NCI-H2227 treated with DMSO at 0.1 percent for 48 hours (cell line): ENCODE measurements at regions not wholly inside any gene's neighbourhood (a gene's known extent, or its start where the extent isn't known, plus 50 kb on each side); places are given as distances from the start of the nearest gene placed in this dataset.
"Not testable (repeated sequence)": the region's sequence is repeated elsewhere in the genome, so short reads cannot be mapped to it uniquely, and the experiment has no call there.

Experiments
- DNase-seq: peaks from one replicate; lab custom pipeline; 2025; lab: John Stamatoyannopoulos, UW

DNA sequence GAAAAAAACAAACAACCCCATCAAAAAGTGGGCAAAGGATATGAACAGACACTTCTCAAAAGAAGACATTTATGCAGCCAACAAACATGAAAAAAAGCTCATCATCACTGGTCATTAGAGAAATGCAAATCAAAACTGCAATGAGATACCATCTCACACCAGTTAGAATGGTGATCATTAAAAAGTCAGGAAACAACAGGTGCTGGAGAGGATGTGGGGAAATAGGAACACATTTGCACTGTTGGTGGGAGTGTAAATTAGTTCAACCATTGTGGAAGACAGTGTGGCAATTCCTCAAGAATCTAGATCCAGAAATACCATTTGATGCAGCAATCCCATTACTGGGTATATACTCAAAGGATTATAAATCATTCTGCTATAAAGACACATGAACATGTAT, 85.5 kb upstream of the WSB1 start:
- DNase-seq, result not testable (repeated sequence)

DNA sequence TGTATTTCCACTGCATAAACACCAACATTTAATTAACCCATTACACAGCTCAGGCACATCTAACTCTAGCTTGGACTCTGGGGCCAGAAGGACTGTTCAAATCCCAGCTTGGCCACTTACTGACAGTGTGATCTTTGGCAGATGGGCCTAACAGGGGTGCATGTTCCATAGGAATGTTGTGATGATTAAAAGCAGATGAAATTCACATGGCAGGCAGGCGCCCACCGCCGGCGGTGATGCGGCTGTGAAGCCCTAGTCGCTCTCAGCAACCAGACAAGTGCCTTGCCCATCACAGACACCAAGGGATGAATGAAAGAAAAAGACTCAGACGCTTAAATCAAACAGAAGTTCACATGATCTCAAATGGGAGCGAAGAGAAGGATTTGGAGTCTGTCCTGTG, 84.6 kb upstream of the WSB1 start:
- no peak for DNase-seq

DNA sequence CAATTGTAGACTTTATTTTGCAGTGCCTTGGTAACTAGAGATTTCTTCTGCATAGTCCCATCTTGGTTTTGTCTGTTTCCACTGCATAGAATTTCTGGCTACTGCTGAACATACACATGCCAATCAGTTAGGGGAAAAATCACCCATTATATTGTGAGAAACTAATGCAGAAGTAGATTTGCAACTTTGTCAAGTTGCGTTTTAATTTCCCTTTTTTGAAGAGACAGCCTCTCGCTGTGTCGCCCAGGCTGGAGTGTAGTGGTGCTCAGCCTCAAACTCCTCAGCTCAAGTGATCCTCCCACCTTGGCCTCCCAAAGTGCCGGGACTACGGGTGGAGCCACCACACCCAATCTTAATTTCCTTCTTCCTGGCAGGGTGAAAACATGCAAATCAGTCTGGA, 83.1 kb upstream of the WSB1 start:
- not testable (repeated sequence) for DNase-seq

DNA sequence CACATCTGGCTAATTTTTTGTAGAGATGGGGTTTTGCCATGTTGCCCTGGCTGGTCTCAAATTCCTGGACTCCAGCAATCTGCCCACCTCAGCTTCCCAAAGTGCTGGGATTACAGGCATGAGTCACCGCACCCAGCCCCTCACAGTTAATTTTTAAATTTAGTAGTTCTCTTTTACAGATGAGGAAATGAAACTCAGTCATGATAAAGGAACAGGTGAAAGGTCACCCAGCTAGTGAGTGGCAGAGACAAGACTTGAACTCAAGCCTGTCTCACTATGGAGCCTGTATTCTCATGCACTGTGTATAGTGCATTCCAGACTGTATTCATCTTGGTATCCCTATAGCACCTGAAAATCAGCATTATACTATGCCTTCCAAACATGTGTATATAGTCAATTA, 77.1 kb upstream of the WSB1 start:
- DNase-seq, result no peak

DNA sequence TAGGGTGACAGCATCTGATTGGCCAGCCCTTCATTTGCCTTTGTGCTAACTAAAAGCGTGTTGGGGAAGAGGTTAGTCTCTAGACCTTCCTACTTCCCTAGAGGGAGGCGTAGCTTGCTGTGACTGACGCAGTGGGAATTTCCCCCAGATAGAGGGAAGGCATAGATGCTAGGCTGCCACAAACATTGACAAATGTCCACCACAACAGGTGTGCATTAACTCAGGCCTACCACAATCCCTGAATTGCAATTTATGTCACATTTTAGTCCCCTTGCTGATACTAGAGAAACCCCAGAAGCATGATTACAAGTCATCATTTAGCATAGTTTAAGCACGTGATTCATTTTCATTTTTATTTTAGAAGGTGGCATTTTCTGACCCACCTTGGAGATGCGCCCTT, 76.3 kb upstream of the WSB1 start:
- no peak for DNase-seq

DNA sequence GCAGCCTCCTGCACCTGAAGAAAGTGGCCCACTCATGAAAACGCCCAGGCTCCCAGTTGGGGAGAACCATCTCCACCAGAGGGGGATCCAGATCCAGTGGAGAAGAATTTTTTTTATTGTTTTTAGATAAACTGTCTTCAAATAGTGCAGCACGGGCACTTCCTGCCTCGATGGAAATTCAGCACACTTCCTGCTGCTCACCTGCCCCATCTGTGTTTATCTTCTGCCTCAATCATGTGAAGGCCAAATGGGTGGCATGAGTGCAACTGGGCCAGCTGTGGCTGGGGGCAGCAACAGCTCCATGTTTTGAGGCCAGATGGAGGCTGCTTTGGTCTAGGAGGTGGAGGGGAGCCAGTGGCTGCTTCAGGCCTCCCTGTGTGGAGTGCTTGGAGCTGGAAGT, 75.9 kb upstream of the WSB1 start:
- no peak for DNase-seq

DNA sequence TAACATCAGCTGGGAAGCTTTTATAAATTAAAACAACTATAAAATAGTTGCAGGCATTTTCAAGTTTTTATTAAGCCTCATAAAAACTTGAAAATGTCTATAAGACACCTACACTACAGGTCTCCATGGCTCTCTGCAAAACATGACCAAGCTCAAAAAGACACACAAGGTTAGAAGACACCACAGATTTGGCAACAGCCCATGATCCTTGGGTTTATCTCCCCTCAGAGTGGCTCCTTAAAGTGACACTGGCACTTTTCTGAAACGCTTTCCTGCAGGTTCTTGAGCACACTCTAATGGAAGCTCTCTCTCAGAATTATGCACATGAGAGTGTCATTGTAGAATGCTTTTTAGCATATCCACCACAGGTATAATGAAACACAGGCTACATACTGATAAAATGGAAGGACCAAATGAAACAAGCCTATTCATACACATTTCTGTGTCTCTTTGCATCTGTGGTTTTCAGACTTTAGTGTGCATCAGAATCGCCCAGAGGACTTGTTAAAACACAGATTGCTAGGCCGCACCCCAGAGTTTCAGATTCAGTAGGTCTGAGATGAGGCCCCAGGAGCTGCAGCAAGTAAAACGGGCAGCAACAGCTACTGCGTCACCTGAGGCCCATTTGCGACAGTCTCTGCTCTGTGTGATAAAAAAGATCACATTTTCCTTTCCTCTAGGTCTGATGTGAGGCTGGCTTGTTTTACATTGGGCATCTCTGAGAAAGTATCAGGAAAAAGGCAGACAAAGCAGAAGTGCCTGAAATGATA, 75.0 kb upstream of the WSB1 start:
- no peak for DNase-seq

DNA sequence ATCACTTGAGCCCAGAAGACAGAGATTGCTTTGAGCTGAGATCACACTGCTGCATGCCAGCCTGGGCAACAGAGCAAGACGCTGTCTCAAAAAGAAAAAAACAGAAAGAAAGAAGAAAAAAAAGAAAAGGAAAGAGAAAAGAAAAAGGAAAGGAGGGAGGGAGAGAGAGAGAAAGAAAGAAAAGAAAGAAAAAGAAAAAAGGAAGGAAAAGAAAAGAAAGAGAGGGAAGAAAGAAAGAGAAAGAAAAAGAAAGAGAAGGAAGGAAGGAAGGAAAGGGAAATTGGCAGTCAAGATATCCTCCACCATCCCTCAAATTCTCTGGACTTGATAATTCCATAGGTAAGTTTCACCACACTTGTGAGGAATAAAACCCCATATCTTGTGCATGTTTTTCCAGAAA, 71.4 kb upstream of the WSB1 start:
- no peak for DNase-seq

DNA sequence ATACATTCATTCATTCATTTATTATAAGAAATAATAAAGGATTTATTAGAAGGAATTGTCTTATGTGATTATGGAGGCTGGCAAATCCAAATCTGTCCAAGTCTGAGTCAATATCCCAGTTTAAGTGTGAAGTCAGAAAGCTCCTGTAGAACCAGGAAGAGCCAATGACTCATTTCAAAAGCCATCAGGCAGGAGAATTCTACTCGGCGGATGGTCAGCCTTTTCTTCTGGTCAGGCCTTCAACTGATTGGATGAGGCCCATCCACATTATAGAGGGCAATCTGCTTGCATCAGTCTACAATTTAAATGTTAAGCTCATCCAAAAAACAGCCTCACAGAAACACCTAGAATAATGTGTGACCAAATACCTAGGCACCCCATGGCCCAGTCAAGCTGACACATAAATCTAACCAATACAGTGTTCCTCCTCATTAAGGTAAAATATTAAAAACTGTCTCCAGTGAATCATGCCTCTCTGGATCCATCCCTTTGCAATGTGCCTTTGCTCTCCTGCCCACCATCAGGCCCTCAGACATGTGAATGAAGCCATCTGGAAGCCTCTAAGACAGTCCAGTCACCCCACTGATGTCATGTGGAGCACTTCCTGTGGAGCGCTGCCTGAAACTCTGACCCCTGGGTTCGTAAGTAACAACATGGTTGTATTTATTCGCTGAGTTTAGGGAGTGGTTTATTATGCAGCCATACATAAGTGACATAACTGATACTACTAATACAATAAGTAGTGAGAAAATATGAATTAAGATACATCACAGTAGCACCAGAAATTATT, 69.2 kb upstream of the WSB1 start:
- no peak for DNase-seq

DNA sequence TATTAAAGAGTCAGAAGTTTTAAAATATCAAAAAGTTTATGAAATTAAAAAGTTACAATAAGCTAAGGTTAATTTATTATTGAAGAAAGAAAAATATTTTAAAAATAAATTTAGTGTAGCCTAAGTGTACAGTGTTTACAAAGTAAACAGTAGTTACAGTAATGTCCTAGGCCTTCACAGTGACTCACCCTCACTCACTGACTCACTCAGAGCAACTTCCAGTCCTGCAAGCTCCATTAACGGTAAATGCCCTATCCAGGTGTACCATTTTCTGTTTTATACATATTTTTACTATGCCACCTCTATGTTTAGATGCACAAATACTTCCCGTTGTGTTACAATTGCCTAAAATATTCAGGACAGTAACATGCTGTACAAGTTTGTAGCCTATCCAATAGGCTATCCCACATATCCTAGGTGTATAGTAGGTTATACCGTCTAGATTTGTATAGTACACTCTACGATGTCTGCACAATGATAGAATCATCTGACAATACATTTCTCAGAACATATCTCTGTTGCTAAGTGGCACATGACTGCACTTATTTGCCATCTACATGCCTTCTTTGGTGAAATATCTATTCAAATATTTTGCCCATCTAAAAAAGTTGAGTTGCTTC, 67.2 kb upstream of the WSB1 start:
- no peak for DNase-seq

DNA sequence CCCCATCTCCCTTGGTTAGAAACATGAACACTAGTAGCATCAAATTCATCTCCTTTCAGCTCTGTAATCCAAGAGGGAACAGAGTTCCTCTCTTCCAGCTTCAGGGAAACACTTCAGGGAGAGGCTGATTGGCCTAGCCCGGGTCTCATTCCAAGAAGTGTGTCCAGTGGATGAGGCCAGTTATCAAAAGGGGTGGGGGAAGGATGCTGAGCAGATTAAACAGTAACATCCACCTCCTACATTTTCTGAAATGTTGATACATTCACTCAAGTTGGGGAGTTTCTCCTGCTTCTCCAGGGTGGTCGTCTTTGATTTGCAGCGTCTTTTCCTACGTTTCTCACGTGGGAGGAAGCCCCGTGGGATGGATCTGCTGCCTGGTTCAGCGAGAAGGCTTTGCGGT, 62.9 kb upstream of the WSB1 start:
- no peak for DNase-seq

DNA sequence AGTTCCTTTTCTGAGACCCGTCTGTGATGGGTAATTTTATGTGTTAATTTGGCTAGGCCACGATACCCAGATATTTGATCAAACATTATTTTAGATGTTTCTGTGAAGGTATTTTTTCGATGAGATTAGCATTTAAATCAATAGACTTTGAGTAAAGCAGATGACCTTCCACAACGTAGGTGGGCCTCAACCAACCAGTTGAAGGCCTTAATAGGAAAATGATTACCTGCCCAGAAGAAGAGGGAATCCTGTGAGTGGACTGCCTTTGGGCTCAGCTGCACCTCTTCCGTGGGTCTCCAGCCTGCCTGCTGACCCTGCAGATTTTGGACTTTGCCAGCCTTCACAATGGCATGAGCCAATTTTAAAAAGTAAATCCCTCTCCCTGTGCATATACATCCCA, 61.6 kb upstream of the WSB1 start:
- no peak for DNase-seq

DNA sequence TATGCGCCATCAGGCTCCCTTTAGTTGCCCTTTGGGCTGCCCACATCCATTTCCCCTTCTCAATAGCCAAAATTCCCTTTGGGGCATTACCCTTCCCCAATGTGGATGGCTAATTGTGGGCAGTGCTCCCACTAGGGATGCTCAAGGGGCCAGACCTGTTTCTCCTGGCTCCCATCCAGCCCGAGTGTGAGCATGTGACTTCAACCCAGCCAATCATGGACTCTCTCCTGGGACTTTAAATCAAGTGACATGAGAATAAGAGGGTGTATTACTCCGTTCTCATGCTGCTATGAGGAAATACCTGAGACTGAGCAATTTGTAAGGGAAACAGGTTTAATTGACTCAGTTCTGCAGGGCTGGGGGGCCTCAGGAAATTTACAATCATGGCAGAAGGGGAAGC, 60.9 kb upstream of the WSB1 start:
- no peak for DNase-seq

DNA sequence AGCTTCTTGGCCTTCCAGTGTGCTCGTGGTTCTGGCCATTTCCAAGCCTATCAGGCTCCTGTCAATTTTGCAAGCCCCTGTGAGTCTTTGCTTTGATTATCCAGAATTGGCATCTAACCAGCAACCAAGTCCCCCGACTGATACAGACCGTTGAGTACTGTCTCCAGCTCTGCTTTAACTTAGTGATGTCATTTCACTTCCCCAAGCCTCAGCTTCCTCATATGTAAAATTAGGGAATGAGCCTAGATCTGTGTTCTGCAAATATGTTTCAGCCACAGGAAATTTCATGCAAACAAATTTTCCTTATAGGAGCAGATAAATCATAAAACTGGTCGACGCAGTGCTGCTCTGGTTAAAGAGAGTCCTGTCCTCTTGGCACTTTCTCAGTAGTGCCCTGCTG, 60.1 kb upstream of the WSB1 start:
- DNase-seq, result no peak

DNA sequence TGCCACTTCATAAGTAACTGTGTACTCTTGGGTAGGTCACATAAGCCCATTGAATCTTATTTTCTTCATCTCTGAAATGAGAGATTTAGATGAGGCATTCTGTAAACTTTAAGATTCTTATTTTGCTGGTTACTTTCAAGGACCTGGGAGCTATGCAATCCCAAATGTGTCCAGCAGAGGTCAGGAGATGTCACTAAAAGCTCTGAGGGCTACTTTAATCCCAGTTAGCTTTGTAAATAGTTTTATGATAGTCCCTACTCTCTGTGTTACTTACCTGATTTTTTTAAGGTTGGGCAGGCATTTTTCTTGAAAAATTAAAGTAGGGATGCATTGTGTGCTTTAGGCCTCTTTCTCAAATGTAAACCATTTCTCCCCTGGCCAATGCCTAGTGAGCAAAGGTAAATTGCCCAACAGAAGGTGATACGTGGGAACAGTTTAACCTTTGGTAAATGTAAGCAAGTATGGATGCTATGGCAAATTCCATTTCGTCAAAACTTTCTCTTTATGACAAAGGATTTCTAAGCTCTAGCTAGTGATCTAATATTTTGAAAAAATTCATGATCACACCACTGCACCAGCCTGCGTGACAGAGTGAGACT, 57.1 kb upstream of the WSB1 start:
- DNase-seq, result peak; percentile 46

DNA sequence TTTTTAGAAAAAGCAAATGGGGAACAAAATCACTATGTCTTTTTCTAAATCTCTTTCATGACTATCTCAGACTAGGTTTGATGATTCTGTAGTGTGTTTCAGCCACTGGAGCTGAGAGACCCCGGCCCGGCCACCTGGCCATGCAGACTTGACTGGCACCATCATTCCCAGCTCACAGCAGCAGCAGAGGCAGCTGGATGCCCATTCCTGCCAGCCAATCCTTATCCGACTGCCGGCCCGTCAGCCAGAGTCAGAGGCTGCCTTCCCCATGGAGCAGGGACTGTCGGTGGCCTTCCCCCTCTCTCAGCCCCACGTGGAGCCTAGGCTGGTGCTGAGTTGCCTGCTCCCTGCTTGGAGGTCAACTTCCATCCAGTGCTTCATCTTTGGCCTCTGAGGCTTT, 56.0 kb upstream of the WSB1 start:
- DNase-seq, result no peak

DNA sequence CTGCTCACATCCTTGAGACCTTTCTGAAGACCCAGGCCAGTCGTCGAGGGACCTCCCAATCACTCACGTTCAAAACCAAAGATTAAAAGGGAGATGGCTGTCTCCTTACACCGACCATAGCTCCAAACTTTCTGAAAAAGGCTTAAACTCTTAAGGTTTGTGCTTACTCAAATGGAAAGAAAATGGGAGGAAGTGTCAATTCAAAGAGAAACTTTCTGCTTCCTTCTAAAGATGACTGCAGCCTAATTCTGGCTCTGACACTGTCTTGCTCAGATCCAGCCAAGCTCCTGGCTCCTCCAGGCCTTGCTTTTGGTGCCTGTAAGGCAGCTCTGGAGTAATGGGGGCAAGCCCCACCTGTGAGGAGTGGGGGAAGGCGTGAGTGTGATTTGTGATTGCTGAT, 54.9 kb upstream of the WSB1 start:
- DNase-seq, result no peak

DNA sequence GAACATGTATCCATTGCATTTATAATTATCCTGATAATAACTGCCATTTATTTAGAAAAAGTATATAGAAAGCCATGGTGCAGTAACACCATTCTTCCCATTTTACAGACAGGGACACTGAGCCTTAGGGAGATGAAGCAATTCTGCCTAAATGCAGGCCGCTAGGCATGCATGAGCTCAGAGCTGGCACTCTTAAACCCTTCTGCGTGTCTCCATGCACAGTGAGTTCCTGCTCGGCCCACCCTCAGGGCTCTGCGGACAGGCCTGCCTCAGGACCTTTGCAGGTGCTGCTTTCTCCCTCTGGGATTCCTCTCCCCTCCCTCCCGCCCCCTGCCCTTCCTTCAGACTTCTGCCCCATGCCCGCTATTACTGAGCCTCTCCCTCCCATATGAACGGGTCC, 54.3 kb upstream of the WSB1 start:
- DNase-seq, result no peak

DNA sequence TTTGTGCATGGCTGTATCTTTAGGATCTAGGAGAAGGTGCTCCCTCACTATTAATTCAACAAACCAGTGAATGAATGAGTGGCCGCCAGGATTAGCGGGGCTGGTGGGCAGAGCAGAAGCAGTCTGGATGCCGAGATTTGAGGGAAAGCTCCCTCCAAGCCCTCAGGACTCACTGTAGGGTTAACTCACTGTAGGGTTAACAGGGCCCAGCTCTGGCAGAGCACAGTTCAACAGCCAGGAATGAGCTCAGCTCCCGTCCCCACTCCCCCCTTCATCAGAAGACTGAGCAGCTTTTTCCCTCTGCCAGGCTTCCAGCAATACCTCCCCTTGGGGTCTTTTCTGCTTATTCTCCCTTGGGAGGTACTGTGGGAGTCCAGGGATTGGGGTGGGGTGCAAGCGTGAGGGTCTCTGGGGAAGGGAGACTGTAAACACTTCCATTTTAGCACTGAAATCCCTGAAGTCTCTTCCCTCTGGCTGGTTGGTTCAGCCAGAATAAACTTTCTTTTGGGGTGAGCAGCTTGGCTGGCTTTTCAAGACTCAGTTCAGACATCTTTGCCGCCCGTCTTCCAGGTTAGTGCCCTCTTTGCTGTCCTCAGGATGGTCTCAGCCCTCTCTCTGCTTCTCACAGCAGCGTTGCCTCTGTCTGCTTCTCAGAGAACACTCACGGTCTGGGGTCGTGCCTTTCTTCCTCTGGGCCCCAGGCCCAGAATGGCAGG, 53.7 kb upstream of the WSB1 start:
- DNase-seq, result no peak

DNA sequence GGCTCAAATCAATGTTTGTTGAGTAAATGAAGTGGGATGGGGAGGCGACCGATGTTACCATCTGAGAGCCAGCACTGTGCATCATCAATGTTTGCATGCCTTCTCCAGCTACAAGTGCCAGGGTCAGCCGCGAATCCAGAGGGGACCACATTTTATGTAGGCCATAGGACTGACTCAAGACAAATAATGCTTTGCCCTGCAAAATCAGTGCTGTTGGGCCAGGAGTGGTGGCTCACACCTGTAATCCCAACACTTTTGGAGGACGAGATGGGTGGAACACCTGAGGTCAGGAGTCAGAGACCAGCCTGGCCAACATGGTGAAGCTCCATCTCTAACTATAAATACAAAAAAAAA, 53.1 kb upstream of the WSB1 start:
- DNase-seq, result no peak

DNA sequence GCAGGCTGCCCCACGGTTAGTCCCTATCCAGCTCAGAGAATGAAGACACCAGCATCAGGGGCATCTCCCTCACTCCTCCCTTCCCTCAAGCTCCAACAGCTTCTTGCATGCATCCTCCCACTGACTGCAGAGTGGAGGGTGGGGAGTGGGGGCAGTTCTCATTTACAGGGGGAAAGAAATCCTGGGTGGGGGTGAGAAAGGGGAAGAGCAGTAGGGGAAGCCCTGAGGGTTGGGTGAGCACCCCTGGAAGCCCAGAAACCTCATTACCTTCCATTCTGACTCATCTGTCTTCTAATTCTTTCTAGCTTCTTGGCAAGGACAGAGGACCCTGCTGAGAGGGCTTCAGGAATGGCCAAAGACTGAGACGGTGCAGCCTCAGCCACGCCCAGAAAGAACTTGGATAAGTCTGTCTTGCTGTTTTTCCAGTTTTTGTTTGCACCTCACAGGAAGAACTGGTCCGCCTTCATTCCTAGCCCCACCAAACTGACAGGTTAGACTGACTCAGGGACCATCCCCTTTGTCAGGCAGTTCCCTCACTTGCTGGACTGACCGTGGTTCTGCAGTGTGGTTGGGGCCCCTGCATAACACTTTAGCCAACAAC, 52.5 kb upstream of the WSB1 start:
- DNase-seq, result no peak

DNA sequence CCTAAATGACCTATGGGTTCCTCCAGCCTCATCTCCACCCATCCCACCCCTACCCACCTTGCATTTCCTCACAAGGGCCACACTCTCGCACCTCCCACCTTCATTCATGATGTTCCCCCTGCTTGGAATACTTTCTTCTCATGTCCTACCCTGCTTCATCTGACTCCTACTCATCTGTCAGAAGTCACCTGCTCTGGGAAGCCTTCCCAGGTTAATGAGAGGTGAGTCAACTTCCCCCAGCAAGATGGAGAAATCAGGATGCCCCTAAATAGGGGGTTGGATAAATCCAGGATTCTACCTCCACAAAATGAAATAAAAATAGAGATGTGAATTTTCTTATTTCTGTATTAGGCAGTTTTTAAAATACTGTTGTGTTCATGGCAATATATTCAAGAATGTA, 51.0 kb upstream of the WSB1 start:
- DNase-seq, result no peak
